ENCODE measurements at regions not wholly inside any gene's neighbourhood (a gene's known extent, or its start where the extent isn't known, plus 50 kb on each side); places are given as distances from the start of the nearest gene placed in this dataset.

GRCh38 chr6:12509060-12509459, 207.5 kb upstream of the PHACTR1 start:
- Mint-ChIP-seq H3K4me3 (no peak overlapping the region), H3K9me3 (peaks cover 0 to 14% (median 3%) of the 10 kb centered on the region in 9 donors), H3K4me1 (no peaks in the 10 kb centered on the region), H3K36me3 (peaks cover 0 to 7% (median 0%) of the 10 kb centered on the region in 3 donors), H3K27ac (no peak overlapping the region), H3K27me3 (peaks cover 9 to 32% (median 13%) of the 10 kb centered on the region in 5 donors)
- POLR2A ChIA-PET = no interaction called here
- DNase-seq = no peak
- ATAC-seq = no peak

- Mint-ChIP-seq H3K27ac (no peak overlapping the region), H3K9me3 (peaks cover 0 to 10% (median 2%) of the 10 kb centered on the region in 9 donors), H3K36me3 (no peaks in the 10 kb centered on the region), H3K4me1 (no peaks in the 10 kb centered on the region), H3K27me3 (peaks cover 0 to 14% (median 9%) of the 10 kb centered on the region in 5 donors), H3K4me3 (no peak overlapping the region)
- POLR2A ChIA-PET = no interaction called here
- DNase-seq (no peak), ATAC-seq (no peak)
These were observed 200.5 kb upstream of the PHACTR1 start for GRCh38 chr6:12516070-12516469.

DNA sequence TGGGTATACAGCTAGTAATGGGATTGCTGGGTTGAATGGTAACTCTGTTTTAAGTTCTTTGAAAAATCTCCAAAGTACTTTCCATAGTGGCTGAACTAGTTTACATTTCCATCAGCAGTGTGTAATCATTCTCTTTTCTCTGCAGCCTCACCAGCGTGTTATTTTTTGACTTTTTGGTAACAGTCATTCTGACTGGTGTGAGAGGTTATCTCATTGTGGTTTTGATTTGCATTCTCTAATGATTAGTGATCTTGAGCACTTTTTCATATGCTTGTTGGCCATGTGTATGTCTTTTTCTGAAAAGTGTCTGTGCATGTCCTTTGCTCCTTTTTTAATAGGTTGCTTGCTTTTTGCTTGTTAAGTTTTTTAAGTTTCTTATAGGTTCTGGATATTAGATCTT, 194.2 kb upstream of the PHACTR1 start:
- ATAC-seq (no peak), DNase-seq (no peak)
- Mint-ChIP-seq H3K4me3 (no peak overlapping the region), H3K4me1 (no peaks in the 10 kb centered on the region), H3K27ac (no peak overlapping the region), H3K27me3 (peaks cover 7 to 35% (median 12%) of the 10 kb centered on the region in 5 donors), H3K36me3 (peaks cover 0 to 7% (median 0%) of the 10 kb centered on the region in 3 donors), H3K9me3 (peaks cover 0 to 9% (median 2%) of the 10 kb centered on the region in 9 donors)
- POLR2A ChIA-PET = no interaction called here

DNA sequence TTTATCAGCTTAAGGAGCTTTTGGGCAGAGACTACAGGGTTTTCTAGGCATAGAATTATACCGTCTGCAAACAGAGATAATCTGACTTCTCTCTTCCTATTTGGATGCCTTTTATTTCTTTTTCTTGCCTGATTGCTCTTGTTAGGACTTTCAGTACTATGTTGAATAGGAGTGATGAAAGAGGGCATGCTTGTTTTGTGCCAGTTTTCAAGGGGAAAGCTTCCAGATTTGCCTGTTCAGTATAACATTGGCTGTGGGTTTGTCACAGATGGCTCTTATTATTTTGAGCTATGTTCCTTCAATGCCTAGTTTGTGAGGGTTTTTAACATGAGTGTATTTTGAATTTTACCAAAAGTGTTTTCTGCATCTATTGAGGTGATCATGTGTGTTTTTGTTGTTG, 192.8 kb upstream of the PHACTR1 start:
- no peak overlapping the region for H3K27ac Mint-ChIP-seq
- peaks cover 0 to 9% (median 1%) of the 10 kb centered on the region in 9 donors for H3K9me3 Mint-ChIP-seq
- peaks cover 7 to 45% (median 14%) of the 10 kb centered on the region in 5 donors for H3K27me3 Mint-ChIP-seq
- H3K4me3 Mint-ChIP-seq = no peak overlapping the region
- ATAC-seq (no peak), DNase-seq (no peak)
- peaks cover 0 to 7% (median 0%) of the 10 kb centered on the region in 3 donors for H3K36me3 Mint-ChIP-seq
- H3K4me1 Mint-ChIP-seq = no peaks in the 10 kb centered on the region
- POLR2A ChIA-PET = no interaction called here

GRCh38 chr6:12525276-12525675, 191.3 kb upstream of the PHACTR1 start:
- H3K36me3 Mint-ChIP-seq = peaks cover 0 to 7% (median 0%) of the 10 kb centered on the region in 3 donors
- POLR2A ChIA-PET = no interaction called here
- DNase-seq (no peak), ATAC-seq (no peak)
- peaks cover 9 to 45% (median 14%) of the 10 kb centered on the region in 5 donors for H3K27me3 Mint-ChIP-seq
- no peak overlapping the region for H3K27ac Mint-ChIP-seq
- H3K4me1 Mint-ChIP-seq = no peaks in the 10 kb centered on the region
- H3K9me3 Mint-ChIP-seq = peaks cover 0 to 9% (median 1%) of the 10 kb centered on the region in 9 donors
- H3K4me3 Mint-ChIP-seq = no peak overlapping the region

- no peak for ATAC-seq
- Mint-ChIP-seq H3K36me3 (peaks cover 0 to 7% (median 0%) of the 10 kb centered on the region in 3 donors), H3K27me3 (peaks cover 9 to 45% (median 14%) of the 10 kb centered on the region in 5 donors), H3K4me3 (no peak overlapping the region), H3K4me1 (no peaks in the 10 kb centered on the region), H3K9me3 (peaks cover 0 to 9% (median 1%) of the 10 kb centered on the region in 9 donors), H3K27ac (no peak overlapping the region)
- POLR2A ChIA-PET = no interaction called here
- DNase-seq = no peak
These were observed 189.2 kb upstream of the PHACTR1 start for GRCh38 chr6:12527339-12527738.

GRCh38 chr6:12528136-12528535, 188.4 kb upstream of the PHACTR1 start:
- Mint-ChIP-seq H3K27me3 (peaks cover 7 to 45% (median 14%) of the 10 kb centered on the region in 5 donors), H3K4me1 (no peaks in the 10 kb centered on the region), H3K4me3 (no peak overlapping the region), H3K27ac (no peak overlapping the region), H3K36me3 (peaks cover 0 to 7% (median 0%) of the 10 kb centered on the region in 3 donors), H3K9me3 (peaks cover 0 to 9% (median 1%) of the 10 kb centered on the region in 9 donors)
- POLR2A ChIA-PET = no interaction called here
- DNase-seq (no peak), ATAC-seq (no peak)

DNA sequence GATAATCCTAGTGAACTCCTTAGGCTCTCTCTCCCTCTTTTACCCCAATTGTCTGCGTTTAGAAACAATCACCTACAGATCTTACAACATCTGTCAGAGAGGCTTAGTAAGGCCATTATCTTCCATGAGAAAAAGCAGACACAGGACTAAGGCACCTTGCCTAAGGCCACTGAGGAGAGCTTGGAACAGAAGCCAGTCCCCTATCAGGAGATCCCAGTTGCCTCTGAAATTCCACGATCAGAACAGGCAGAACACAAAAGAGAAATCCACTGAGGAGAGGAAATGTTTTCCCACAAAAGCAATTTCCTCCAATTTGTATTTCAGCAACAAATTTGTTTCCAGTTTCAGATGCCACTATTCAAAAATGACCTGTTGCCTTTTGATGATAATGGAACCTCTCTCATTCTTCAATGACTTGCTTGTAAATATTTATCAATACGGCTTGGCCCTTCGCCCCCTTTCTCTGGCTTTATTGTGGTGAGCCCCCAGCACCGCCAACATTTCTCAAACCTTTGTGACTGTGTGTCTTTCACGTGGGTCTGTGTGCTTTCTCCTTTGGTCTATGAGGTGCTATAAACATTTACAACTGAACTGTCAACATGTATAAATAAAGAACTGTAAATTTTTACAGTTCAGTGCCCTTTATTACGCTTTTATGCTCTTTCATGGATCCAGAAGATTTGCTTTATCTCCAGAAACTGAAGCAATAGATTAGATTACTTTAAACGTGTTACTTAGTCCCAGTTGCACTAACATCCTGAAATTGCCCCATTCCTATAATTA, 187.8 kb upstream of the PHACTR1 start:
- H3K27me3 Mint-ChIP-seq = peaks cover 7 to 41% (median 13%) of the 10 kb centered on the region in 5 donors
- H3K4me3 Mint-ChIP-seq = no peak overlapping the region
- no peak overlapping the region for H3K27ac Mint-ChIP-seq
- H3K36me3 Mint-ChIP-seq = peaks cover 0 to 7% (median 0%) of the 10 kb centered on the region in 3 donors
- H3K9me3 Mint-ChIP-seq = peaks cover 0 to 9% (median 1%) of the 10 kb centered on the region in 9 donors
- DNase-seq = no peak
- no peaks in the 10 kb centered on the region for H3K4me1 Mint-ChIP-seq
- POLR2A ChIA-PET = no interaction called here
- ATAC-seq = no peak

DNA sequence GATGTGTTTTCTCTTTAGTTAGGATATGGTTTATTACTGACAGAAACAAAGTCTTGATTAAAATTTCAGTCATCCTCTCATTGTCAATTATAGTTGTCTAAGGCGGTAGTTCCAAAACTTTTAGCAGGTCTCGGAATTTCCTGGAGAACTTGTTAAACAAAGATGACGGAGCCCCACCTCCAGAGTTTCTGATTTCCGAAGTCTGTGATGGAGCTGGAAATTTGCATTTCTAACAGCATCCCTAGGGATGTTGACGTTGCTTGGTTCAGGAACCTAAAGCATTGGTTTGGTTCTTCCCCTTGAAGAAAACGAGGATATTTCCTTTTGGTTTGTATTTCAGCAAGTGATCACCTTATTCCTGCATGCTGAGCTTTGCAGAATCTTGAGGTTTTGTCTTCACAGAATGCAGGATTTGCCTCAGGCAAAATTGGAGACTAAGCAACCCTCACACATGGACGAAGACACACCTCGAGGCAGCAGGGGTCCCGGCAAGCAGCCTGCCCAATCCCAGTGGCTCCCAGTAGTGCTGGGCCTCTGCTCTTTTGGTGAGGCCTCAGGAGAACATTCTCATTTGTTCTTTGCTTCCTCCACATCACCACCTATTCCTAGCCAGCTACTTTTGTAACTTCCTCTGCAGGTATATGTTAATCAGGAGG, 187.1 kb upstream of the PHACTR1 start:
- H3K27me3 Mint-ChIP-seq = peaks cover 5 to 34% (median 12%) of the 10 kb centered on the region in 5 donors
- H3K4me3 Mint-ChIP-seq = no peak overlapping the region
- DNase-seq (no peak), ATAC-seq (no peak)
- H3K9me3 Mint-ChIP-seq = peaks cover 0 to 4% (median 0%) of the 10 kb centered on the region in 9 donors
- H3K4me1 Mint-ChIP-seq = no peaks in the 10 kb centered on the region
- peaks cover 0 to 2% (median 0%) of the 10 kb centered on the region in 3 donors for H3K36me3 Mint-ChIP-seq
- POLR2A ChIA-PET = no interaction called here
- no peak overlapping the region for H3K27ac Mint-ChIP-seq

- no peak overlapping the region for H3K4me3 Mint-ChIP-seq
- H3K27ac Mint-ChIP-seq = no peak overlapping the region
- peaks cover 0 to 2% (median 0%) of the 10 kb centered on the region in 9 donors for H3K9me3 Mint-ChIP-seq
- POLR2A ChIA-PET = no interaction called here
- ATAC-seq (no peak), DNase-seq (no peak)
- no peaks in the 10 kb centered on the region for H3K4me1 Mint-ChIP-seq
- peaks cover 5 to 28% (median 12%) of the 10 kb centered on the region in 5 donors for H3K27me3 Mint-ChIP-seq
- H3K36me3 Mint-ChIP-seq = no peaks in the 10 kb centered on the region
These were observed 186.2 kb upstream of the PHACTR1 start for GRCh38 chr6:12530345-12530744.

- POLR2A ChIA-PET = no interaction called here
- Mint-ChIP-seq H3K4me1 (no peaks in the 10 kb centered on the region), H3K9me3 (no peaks in the 10 kb centered on the region), H3K36me3 (no peaks in the 10 kb centered on the region), H3K27me3 (peaks cover 1 to 14% (median 8%) of the 10 kb centered on the region in 5 donors), H3K27ac (no peak overlapping the region), H3K4me3 (no peak overlapping the region)
- no peak for DNase-seq
- ATAC-seq = no peak
These were observed 183.0 kb upstream of the PHACTR1 start for GRCh38 chr6:12533586-12533985.

DNA sequence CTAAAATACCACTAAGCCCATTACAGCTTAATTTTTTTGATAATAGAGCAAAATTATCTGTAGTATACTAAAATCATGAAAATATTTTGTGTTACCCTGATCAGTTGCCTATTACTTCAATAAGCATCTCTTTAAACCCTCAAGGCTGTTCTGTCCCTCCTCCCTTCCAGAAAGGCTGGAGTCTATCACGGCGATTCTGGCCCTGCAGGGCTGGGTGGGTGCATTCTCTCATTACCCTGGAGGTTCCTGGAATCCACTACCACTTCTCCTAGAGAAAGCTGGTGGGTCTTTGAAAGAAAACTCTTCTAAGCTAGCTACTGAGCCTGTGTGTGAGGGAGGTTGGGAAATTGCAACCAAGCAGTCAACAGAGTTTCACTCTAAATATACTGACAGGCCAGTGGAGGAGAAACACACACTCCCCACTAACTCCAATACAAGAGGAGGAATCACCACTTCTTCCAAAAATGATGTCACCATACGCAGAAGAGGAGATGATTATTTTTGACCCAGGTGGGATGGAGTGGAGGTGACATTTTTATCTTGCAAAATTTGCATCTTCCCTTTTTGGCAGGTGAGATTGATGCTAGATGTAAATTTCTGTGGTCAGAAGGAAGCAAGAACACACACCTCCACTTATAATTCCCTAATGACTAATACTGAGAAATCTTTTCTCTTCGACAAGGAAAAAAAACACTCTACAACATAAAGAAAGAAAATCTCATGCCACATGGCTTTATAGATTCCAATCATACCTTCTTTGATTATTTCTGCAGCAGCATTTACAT, 182.3 kb upstream of the PHACTR1 start:
- no peak overlapping the region for H3K4me3 Mint-ChIP-seq
- no peaks in the 10 kb centered on the region for H3K9me3 Mint-ChIP-seq
- DNase-seq (no peak), ATAC-seq (no peak)
- no peaks in the 10 kb centered on the region for H3K36me3 Mint-ChIP-seq
- peaks cover 1 to 19% (median 8%) of the 10 kb centered on the region in 5 donors for H3K27me3 Mint-ChIP-seq
- H3K27ac Mint-ChIP-seq = no peak overlapping the region
- H3K4me1 Mint-ChIP-seq = no peaks in the 10 kb centered on the region
- POLR2A ChIA-PET = no interaction called here
